ENCODE measurements at regions not wholly inside any gene's neighbourhood (a gene's known extent, or its start where the extent isn't known, plus 50 kb on each side); places are given as distances from the start of the nearest gene placed in this dataset.

GRCh38 chr16:74232806-74233465, 63.7 kb upstream of the PSMD7 start:
- Mint-ChIP-seq H3K27ac (no peak overlapping the region), H3K27me3 (peaks cover 3% of the 10 kb centered on the region), H3K4me3 (no peak overlapping the region), H3K4me1 (ENCODE audit: low read depth) (no peaks in the 10 kb centered on the region), H3K9me3 (no peaks in the 10 kb centered on the region), H3K36me3 (ENCODE audit: low read depth) (no peaks in the 10 kb centered on the region)

GRCh38 chr16:74230126-74230525, 66.5 kb upstream of the PSMD7 start:
- Mint-ChIP-seq H3K36me3 (ENCODE audit: low read depth) (no peaks in the 10 kb centered on the region), H3K27me3 (no peaks in the 10 kb centered on the region), H3K4me3 (no peak overlapping the region), H3K9me3 (no peaks in the 10 kb centered on the region), H3K27ac (no peak overlapping the region), H3K4me1 (ENCODE audit: low read depth) (no peaks in the 10 kb centered on the region)

GRCh38 chr16:74226338-74226954, 70.2 kb upstream of the PSMD7 start:
- Mint-ChIP-seq H3K9me3 (no peaks in the 10 kb centered on the region), H3K4me3 (no peak overlapping the region), H3K36me3 (ENCODE audit: low read depth) (no peaks in the 10 kb centered on the region), H3K4me1 (ENCODE audit: low read depth) (no peaks in the 10 kb centered on the region), H3K27ac (no peak overlapping the region), H3K27me3 (peaks cover 3% of the 10 kb centered on the region)

- peaks cover 3% of the 10 kb centered on the region for H3K27me3 Mint-ChIP-seq
- H3K36me3 Mint-ChIP-seq (ENCODE audit: low read depth): no peaks in the 10 kb centered on the region
- H3K4me1 Mint-ChIP-seq (ENCODE audit: low read depth): no peaks in the 10 kb centered on the region
- no peak overlapping the region for H3K4me3 Mint-ChIP-seq
- H3K9me3 Mint-ChIP-seq: no peaks in the 10 kb centered on the region
- no peak overlapping the region for H3K27ac Mint-ChIP-seq
Measured at GRCh38 chr16:74224828-74225612, 71.6 kb upstream of the PSMD7 start.

- no peaks in the 10 kb centered on the region for H3K36me3 Mint-ChIP-seq (ENCODE audit: low read depth)
- no peaks in the 10 kb centered on the region for H3K9me3 Mint-ChIP-seq
- peaks cover 6% of the 10 kb centered on the region for H3K27me3 Mint-ChIP-seq
- H3K27ac Mint-ChIP-seq: no peak overlapping the region
- H3K4me3 Mint-ChIP-seq: no peak overlapping the region
- no peaks in the 10 kb centered on the region for H3K4me1 Mint-ChIP-seq (ENCODE audit: low read depth)
Measured at GRCh38 chr16:74221828-74222227, 74.8 kb upstream of the PSMD7 start.

- Mint-ChIP-seq H3K4me1 (ENCODE audit: low read depth) (no peaks in the 10 kb centered on the region), H3K27ac (no peak overlapping the region)
Measured at GRCh38 chr16:74219706-74220105, 76.9 kb upstream of the PSMD7 start.

GRCh38 chr16:74218871-74219270, 77.7 kb upstream of the PSMD7 start:
- H3K27ac Mint-ChIP-seq: no peak overlapping the region
- no peaks in the 10 kb centered on the region for H3K9me3 Mint-ChIP-seq
- H3K4me3 Mint-ChIP-seq: no peak overlapping the region
- peaks cover 3% of the 10 kb centered on the region for H3K27me3 Mint-ChIP-seq
- no peaks in the 10 kb centered on the region for H3K4me1 Mint-ChIP-seq (ENCODE audit: low read depth)
- no peaks in the 10 kb centered on the region for H3K36me3 Mint-ChIP-seq (ENCODE audit: low read depth)

More at GRCh38 chr16:74219706-74220105, 76.9 kb upstream of the PSMD7 start:
- H3K27me3 Mint-ChIP-seq: peaks cover 3% of the 10 kb centered on the region
- H3K4me3 Mint-ChIP-seq: no peak overlapping the region
- H3K36me3 Mint-ChIP-seq (ENCODE audit: low read depth): no peaks in the 10 kb centered on the region
- H3K9me3 Mint-ChIP-seq: no peaks in the 10 kb centered on the region

- H3K4me3 Mint-ChIP-seq: no peak overlapping the region
- H3K4me1 Mint-ChIP-seq (ENCODE audit: low read depth): no peaks in the 10 kb centered on the region
- H3K9me3 Mint-ChIP-seq: no peaks in the 10 kb centered on the region
- H3K36me3 Mint-ChIP-seq (ENCODE audit: low read depth): no peaks in the 10 kb centered on the region
- peaks cover 11% of the 10 kb centered on the region for H3K27me3 Mint-ChIP-seq
- no peak overlapping the region for H3K27ac Mint-ChIP-seq
Measured at GRCh38 chr16:74216319-74216718, 80.3 kb upstream of the PSMD7 start.

- Mint-ChIP-seq H3K9me3 (no peaks in the 10 kb centered on the region), H3K27ac (no peak overlapping the region), H3K36me3 (ENCODE audit: low read depth) (no peaks in the 10 kb centered on the region), H3K27me3 (peaks cover 11% of the 10 kb centered on the region), H3K4me1 (ENCODE audit: low read depth) (no peaks in the 10 kb centered on the region), H3K4me3 (no peak overlapping the region)
Measured at GRCh38 chr16:74215249-74215648, 81.4 kb upstream of the PSMD7 start.

GRCh38 chr16:74213372-74213771, 83.2 kb upstream of the PSMD7 start:
- no peaks in the 10 kb centered on the region for H3K4me1 Mint-ChIP-seq (ENCODE audit: low read depth)
- no peak overlapping the region for H3K27ac Mint-ChIP-seq
- H3K36me3 Mint-ChIP-seq (ENCODE audit: low read depth): no peaks in the 10 kb centered on the region
- peaks cover 11% of the 10 kb centered on the region for H3K27me3 Mint-ChIP-seq
- H3K4me3 Mint-ChIP-seq: no peak overlapping the region
- H3K9me3 Mint-ChIP-seq: no peaks in the 10 kb centered on the region

- no peak overlapping the region for H3K4me3 Mint-ChIP-seq
- no peaks in the 10 kb centered on the region for H3K36me3 Mint-ChIP-seq (ENCODE audit: low read depth)
- H3K4me1 Mint-ChIP-seq (ENCODE audit: low read depth): no peaks in the 10 kb centered on the region
- no peak overlapping the region for H3K27ac Mint-ChIP-seq
- no peaks in the 10 kb centered on the region for H3K9me3 Mint-ChIP-seq
- H3K27me3 Mint-ChIP-seq: peaks cover 11% of the 10 kb centered on the region
Measured at GRCh38 chr16:74210245-74210644, 86.4 kb upstream of the PSMD7 start.

GRCh38 chr16:74202009-74202408, 94.6 kb upstream of the PSMD7 start:
- H3K27me3 Mint-ChIP-seq: peaks cover 3% of the 10 kb centered on the region
- H3K4me3 Mint-ChIP-seq: no peak overlapping the region
- no peak overlapping the region for H3K27ac Mint-ChIP-seq
- no peaks in the 10 kb centered on the region for H3K36me3 Mint-ChIP-seq (ENCODE audit: low read depth)
- H3K4me1 Mint-ChIP-seq (ENCODE audit: low read depth): no peaks in the 10 kb centered on the region
- H3K9me3 Mint-ChIP-seq: no peaks in the 10 kb centered on the region

- H3K27me3 Mint-ChIP-seq: peaks cover 3% of the 10 kb centered on the region
- H3K4me3 Mint-ChIP-seq: no peak overlapping the region
Measured at GRCh38 chr16:74201576-74201975, 95.0 kb upstream of the PSMD7 start.

GRCh38 chr16:74200921-74201320, 95.7 kb upstream of the PSMD7 start:
- Mint-ChIP-seq H3K36me3 (ENCODE audit: low read depth) (no peaks in the 10 kb centered on the region), H3K27ac (no peak overlapping the region), H3K4me1 (ENCODE audit: low read depth) (no peaks in the 10 kb centered on the region), H3K4me3 (no peak overlapping the region), H3K9me3 (no peaks in the 10 kb centered on the region), H3K27me3 (peaks cover 3% of the 10 kb centered on the region)

More at GRCh38 chr16:74201576-74201975, 95.0 kb upstream of the PSMD7 start:
- no peak overlapping the region for H3K27ac Mint-ChIP-seq
- no peaks in the 10 kb centered on the region for H3K4me1 Mint-ChIP-seq (ENCODE audit: low read depth)
- no peaks in the 10 kb centered on the region for H3K9me3 Mint-ChIP-seq
- H3K36me3 Mint-ChIP-seq (ENCODE audit: low read depth): no peaks in the 10 kb centered on the region

- Mint-ChIP-seq H3K36me3 (ENCODE audit: low read depth) (no peaks in the 10 kb centered on the region), H3K4me3 (no peak overlapping the region), H3K27ac (no peak overlapping the region), H3K9me3 (no peaks in the 10 kb centered on the region), H3K4me1 (ENCODE audit: low read depth) (no peaks in the 10 kb centered on the region), H3K27me3 (peaks cover 12% of the 10 kb centered on the region)
Measured at GRCh38 chr16:74199842-74200124, 96.8 kb upstream of the PSMD7 start.
